ENCODE measurements at regions not wholly inside any gene's neighbourhood (a gene's known extent, or its start where the extent isn't known, plus 50 kb on each side); places are given as distances from the start of the nearest gene placed in this dataset.

DNA sequence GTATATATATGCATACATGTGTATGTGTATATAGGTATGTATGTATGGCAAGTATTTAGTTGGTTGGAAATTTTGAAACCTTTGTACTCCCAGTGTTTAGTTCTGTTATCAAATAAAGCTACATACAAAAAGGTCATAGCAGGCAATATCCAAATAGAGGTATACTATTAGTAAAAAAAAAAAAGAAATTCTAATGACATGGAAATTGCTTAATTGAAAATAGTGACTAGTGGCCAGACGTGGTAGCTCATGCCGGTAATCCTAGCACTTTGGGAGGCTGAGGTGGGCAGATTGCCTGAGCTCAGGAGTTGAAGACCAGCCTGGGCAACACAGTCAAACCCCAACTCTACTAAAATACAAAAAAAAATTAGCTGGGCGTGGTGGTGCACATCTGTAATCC, 351.6 kb upstream of the NR5A2 start:
- Histone ChIP-seq H2AFZ (ENCODE audit: low read depth, low read length) (no peak overlapping the region), H3K27me3 (ENCODE audit: insufficient read depth, low read length) (no peaks in the 10 kb centered on the region), H3K4me1 (ENCODE audit: insufficient read depth, low read length) (no peaks in the 10 kb centered on the region), H3K79me2 (ENCODE audit: insufficient read depth, low read length) (no peaks in the 10 kb centered on the region), H3K36me3 (ENCODE audit: insufficient read depth, low read length) (no peaks in the 10 kb centered on the region), H3K9ac (ENCODE audit: low read length) (no peak overlapping the region), H4K20me1 (ENCODE audit: insufficient read depth, low read length) (no peaks in the 10 kb centered on the region), H3K4me2 (ENCODE audit: low read length) (no peak overlapping the region), H3K27ac (ENCODE audit: low read depth, low read length) (no peak overlapping the region), H3K9me3 (ENCODE audit: insufficient read depth, low read depth, low read length) (no peaks in the 10 kb centered on the region), H3K4me3 (ENCODE audit: insufficient read depth, low read depth, low read length) (no peak overlapping the region)
- Mint-ChIP-seq H3K4me1 (ENCODE audit: low read depth, unreplicated experiment) (peaks cover 2% of the 10 kb centered on the region), H3K27ac (ENCODE audit: unreplicated experiment) (no peak overlapping the region), H3K9me3 (ENCODE audit: unreplicated experiment) (no peaks in the 10 kb centered on the region), H3K4me3 (ENCODE audit: unreplicated experiment) (no peak overlapping the region), H3K27me3 (ENCODE audit: low read depth, unreplicated experiment) (no peaks in the 10 kb centered on the region), H3K36me3 (ENCODE audit: low read depth, unreplicated experiment) (no peaks in the 10 kb centered on the region)
- DNase-seq (ENCODE audit: low read depth) (no peak), FAIRE-seq (no peak)
- TF ChIP-seq CTCF (IDR thresholded peaks at IDR 0.05; ENCODE audit: insufficient read depth, low read depth, low read length) (no peak), EZH2 (IDR thresholded peaks at IDR 0.05; ENCODE audit: insufficient read depth, low read length) (no peak)

DNA sequence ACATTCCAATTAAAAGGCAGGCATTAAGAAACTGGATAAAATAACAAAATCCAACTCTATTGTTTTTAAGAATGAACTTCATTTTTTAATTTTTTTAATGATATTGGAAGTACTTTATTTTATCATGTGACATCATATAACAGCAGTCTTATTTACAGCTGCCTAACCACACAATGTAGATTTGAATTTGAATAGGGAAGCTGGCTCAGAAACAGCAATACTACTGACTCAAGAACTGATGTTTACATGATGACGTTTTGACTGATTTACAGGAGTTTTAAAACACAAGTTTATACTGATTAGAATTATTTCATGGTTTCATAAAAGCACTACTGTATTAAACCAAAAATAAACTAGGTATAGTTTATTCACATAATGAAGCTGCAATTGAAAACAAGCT, 348.7 kb upstream of the NR5A2 start:
- H3K36me3 ChIP-seq (ENCODE audit: insufficient read depth, low read length) = no peaks in the 10 kb centered on the region
- H3K4me1 ChIP-seq (ENCODE audit: insufficient read depth, low read length) = no peaks in the 10 kb centered on the region
- no peaks in the 10 kb centered on the region for H3K27me3 Mint-ChIP-seq (ENCODE audit: low read depth, unreplicated experiment)
- no peaks in the 10 kb centered on the region for H3K79me2 ChIP-seq (ENCODE audit: insufficient read depth, low read length)
- peaks cover 2% of the 10 kb centered on the region for H3K4me1 Mint-ChIP-seq (ENCODE audit: low read depth, unreplicated experiment)
- H3K27ac ChIP-seq (ENCODE audit: low read depth, low read length) = no peak overlapping the region
- H3K9me3 ChIP-seq (ENCODE audit: insufficient read depth, low read depth, low read length) = no peaks in the 10 kb centered on the region
- H3K4me2 ChIP-seq (ENCODE audit: low read length) = no peak overlapping the region
- H3K9ac ChIP-seq (ENCODE audit: low read length) = no peak overlapping the region
- no peaks in the 10 kb centered on the region for H4K20me1 ChIP-seq (ENCODE audit: insufficient read depth, low read length)
- H3K36me3 Mint-ChIP-seq (ENCODE audit: low read depth, unreplicated experiment) = no peaks in the 10 kb centered on the region
- H2AFZ ChIP-seq (ENCODE audit: low read depth, low read length) = no peak overlapping the region
- no peak overlapping the region for H3K4me3 Mint-ChIP-seq (ENCODE audit: unreplicated experiment)
- no peak overlapping the region for H3K4me3 ChIP-seq (ENCODE audit: insufficient read depth, low read depth, low read length)
- no peaks in the 10 kb centered on the region for H3K27me3 ChIP-seq (ENCODE audit: insufficient read depth, low read length)
- no peaks in the 10 kb centered on the region for H3K9me3 Mint-ChIP-seq (ENCODE audit: unreplicated experiment)
- no peak for DNase-seq (ENCODE audit: low read depth)
- no peak overlapping the region for H3K27ac Mint-ChIP-seq (ENCODE audit: unreplicated experiment)
- no peak for FAIRE-seq
- TF ChIP-seq CTCF (IDR thresholded peaks at IDR 0.05; ENCODE audit: insufficient read depth, low read depth, low read length) (no peak), EZH2 (IDR thresholded peaks at IDR 0.05; ENCODE audit: insufficient read depth, low read length) (no peak)

DNA sequence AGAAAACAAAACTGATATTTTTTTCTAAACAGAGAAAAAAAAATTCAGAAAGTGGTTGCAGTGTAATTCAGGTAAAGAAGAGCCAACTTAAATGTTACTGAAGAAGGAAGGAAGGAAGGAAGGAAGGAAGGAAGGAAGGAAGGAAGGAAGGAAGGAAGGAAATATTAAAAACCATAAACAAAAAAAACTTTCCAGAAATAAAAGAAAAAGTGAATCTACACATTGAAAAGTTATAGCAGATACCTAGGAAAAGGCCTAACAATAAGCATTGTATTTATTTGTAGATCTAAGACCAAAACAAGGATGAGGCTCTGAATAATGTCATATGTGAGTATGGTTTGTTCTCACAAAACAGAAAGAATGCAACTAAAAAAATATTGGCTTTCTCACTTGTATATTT, 345.4 kb upstream of the NR5A2 start:
- Histone ChIP-seq H4K20me1 (ENCODE audit: insufficient read depth, low read length) (no peaks in the 10 kb centered on the region), H3K36me3 (ENCODE audit: insufficient read depth, low read length) (no peaks in the 10 kb centered on the region), H3K79me2 (ENCODE audit: insufficient read depth, low read length) (no peaks in the 10 kb centered on the region), H3K4me3 (ENCODE audit: insufficient read depth, low read depth, low read length) (no peak overlapping the region), H3K4me1 (ENCODE audit: insufficient read depth, low read length) (peaks cover 13% of the 10 kb centered on the region), H3K27me3 (ENCODE audit: insufficient read depth, low read length) (no peaks in the 10 kb centered on the region), H3K4me2 (ENCODE audit: low read length) (no peak overlapping the region), H3K9me3 (ENCODE audit: insufficient read depth, low read depth, low read length) (no peaks in the 10 kb centered on the region), H3K27ac (ENCODE audit: low read depth, low read length) (no peak overlapping the region), H3K9ac (ENCODE audit: low read length) (no peak overlapping the region), H2AFZ (ENCODE audit: low read depth, low read length) (no peak overlapping the region)
- H3K4me3 Mint-ChIP-seq (ENCODE audit: unreplicated experiment) = no peak overlapping the region
- no peaks in the 10 kb centered on the region for H3K9me3 Mint-ChIP-seq (ENCODE audit: unreplicated experiment)
- H3K27me3 Mint-ChIP-seq (ENCODE audit: low read depth, unreplicated experiment) = no peaks in the 10 kb centered on the region
- FAIRE-seq (no peak), DNase-seq (ENCODE audit: low read depth) (no peak)
- TF ChIP-seq EZH2 (IDR thresholded peaks at IDR 0.05; ENCODE audit: insufficient read depth, low read length) = no peak
- H3K4me1 Mint-ChIP-seq (ENCODE audit: low read depth, unreplicated experiment) = peaks cover 9% of the 10 kb centered on the region
- no peak overlapping the region for H3K27ac Mint-ChIP-seq (ENCODE audit: unreplicated experiment)
- H3K36me3 Mint-ChIP-seq (ENCODE audit: low read depth, unreplicated experiment) = no peaks in the 10 kb centered on the region

Data from astrocyte (in vitro differentiated cells and primary cell).